Progenitor cell of endocrine pancreas (in vitro differentiated cells): ENCODE measurements at regions not wholly inside any gene's neighbourhood (a gene's known extent, or its start where the extent isn't known, plus 50 kb on each side); places are given as distances from the start of the nearest gene placed in this dataset.
A peak's percentile ranks its signal among the peaks of the same experiment; 100 is the strongest.
"Not testable (repeated sequence)": the region's sequence is repeated elsewhere in the genome, so short reads cannot be mapped to it uniquely, and the experiment has no call there.

Source experiments
- DNase-seq: peaks from one replicate; pipeline ENCODE4 v3.0.0; 2021; ENCODE audit warnings: low spot score; ENCODE audit not compliant: unreplicated experiment
- H3K27ac Mint-ChIP-seq: 2 replicates; pipeline ENCODE4 v1.8.0; 2021; ENCODE audit warnings: mild to moderate bottlenecking, moderate library complexity, mixed read lengths
- H3K27me3 Mint-ChIP-seq: 2 replicates; pipeline ENCODE4 v1.8.0; 2021; ENCODE audit warnings: mixed read lengths
- H3K36me3 Mint-ChIP-seq: 2 replicates; pipeline ENCODE4 v1.8.0; 2022; ENCODE audit warnings: mixed read lengths; ENCODE audit not compliant: insufficient read depth
- H3K4me1 Mint-ChIP-seq: 2 replicates; pipeline ENCODE4 v1.8.0; 2021; ENCODE audit warnings: low read depth, mixed read lengths
- H3K4me3 Mint-ChIP-seq: 2 replicates; pipeline ENCODE4 v1.8.0; 2021; ENCODE audit warnings: low read depth, mild to moderate bottlenecking, moderate library complexity, mixed read lengths
- H3K9me3 Mint-ChIP-seq: 2 replicates; pipeline ENCODE4 v1.8.0; 2021; ENCODE audit warnings: low read depth, mixed read lengths
- TF ChIP-seq, protein P1 (sequence below): fragments of 200-600 bp; sonication (generic); IDR thresholded peaks from one replicate; pipeline ENCODE4 v1.5.0; 2021; ENCODE audit warnings: antibody characterized with exemption, mild to moderate bottlenecking; ENCODE audit not compliant: unreplicated experiment

DNA sequence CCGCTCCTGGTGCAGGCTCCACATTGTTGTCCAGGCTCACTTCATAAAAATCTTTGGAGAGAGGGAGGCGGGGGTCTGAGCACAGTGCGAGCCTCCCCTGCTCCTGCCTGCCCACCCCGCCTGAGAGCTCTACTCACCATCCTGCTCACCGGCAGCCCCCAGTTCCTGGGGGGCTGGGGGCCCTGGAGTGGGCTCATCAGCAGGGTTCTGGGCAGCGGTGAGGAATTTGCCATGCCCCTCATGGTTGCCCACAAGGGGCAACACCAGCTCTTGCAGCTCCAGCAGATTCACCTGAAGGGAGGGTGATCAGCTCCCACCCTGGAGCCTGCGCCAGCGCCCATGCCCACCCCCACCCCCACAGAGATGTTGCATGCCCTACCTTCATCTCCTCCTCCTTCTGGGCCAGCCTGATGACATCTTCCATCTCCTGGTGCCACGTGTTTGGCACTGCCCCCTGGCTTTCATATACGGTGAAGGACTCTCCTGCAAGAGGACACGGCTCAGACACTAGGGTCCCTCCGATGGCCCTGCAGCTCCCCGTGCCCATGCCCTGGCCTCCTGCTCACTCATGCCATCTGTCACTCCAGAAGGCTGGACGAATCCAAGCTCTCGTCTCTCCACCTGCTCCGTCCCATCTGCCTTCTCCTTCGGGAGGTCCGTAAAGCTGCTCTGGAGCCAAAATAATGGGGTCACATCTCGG is 162.1 kb downstream of the TBC1D2B start:
- peaks cover 21% of the 10 kb centered on the region for H3K27me3 Mint-ChIP-seq
- no peaks in the 10 kb centered on the region for H3K9me3 Mint-ChIP-seq
- no peak for DNase-seq
- no peaks in the 10 kb centered on the region for H3K4me1 Mint-ChIP-seq
- H3K36me3 Mint-ChIP-seq: no peaks in the 10 kb centered on the region
- H3K27ac Mint-ChIP-seq: no peak overlapping the region
- TF ChIP-seq, protein P1, sequence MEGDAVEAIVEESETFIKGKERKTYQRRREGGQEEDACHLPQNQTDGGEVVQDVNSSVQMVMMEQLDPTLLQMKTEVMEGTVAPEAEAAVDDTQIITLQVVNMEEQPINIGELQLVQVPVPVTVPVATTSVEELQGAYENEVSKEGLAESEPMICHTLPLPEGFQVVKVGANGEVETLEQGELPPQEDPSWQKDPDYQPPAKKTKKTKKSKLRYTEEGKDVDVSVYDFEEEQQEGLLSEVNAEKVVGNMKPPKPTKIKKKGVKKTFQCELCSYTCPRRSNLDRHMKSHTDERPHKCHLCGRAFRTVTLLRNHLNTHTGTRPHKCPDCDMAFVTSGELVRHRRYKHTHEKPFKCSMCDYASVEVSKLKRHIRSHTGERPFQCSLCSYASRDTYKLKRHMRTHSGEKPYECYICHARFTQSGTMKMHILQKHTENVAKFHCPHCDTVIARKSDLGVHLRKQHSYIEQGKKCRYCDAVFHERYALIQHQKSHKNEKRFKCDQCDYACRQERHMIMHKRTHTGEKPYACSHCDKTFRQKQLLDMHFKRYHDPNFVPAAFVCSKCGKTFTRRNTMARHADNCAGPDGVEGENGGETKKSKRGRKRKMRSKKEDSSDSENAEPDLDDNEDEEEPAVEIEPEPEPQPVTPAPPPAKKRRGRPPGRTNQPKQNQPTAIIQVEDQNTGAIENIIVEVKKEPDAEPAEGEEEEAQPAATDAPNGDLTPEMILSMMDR: no peak
- H3K4me3 Mint-ChIP-seq: no peak overlapping the region

DNA sequence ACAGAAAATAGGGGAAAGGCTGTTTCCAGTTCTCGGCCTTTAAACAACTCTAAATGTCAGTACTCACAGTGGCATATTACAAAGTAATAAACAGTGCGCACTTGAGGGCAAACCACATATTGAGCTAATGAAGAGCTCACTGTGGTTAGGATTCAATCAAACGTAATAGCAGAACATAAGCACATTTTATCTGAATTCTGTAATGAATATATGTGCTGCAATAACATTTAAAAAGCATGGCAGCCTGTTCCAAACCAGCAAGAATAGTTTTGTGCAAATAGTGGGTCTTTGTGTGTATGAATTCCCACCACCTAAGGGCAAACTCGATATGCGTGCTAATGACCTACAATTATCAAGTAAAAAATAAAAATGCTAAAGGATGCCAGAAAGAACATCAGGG is 163.0 kb downstream of the TBC1D2B start:
- not testable (repeated sequence) for H3K4me1 Mint-ChIP-seq, H3K36me3 Mint-ChIP-seq, H3K4me3 Mint-ChIP-seq, H3K9me3 Mint-ChIP-seq, H3K27ac Mint-ChIP-seq, DNase-seq
- H3K27me3 Mint-ChIP-seq: peaks cover 17% of the 10 kb centered on the region

DNA sequence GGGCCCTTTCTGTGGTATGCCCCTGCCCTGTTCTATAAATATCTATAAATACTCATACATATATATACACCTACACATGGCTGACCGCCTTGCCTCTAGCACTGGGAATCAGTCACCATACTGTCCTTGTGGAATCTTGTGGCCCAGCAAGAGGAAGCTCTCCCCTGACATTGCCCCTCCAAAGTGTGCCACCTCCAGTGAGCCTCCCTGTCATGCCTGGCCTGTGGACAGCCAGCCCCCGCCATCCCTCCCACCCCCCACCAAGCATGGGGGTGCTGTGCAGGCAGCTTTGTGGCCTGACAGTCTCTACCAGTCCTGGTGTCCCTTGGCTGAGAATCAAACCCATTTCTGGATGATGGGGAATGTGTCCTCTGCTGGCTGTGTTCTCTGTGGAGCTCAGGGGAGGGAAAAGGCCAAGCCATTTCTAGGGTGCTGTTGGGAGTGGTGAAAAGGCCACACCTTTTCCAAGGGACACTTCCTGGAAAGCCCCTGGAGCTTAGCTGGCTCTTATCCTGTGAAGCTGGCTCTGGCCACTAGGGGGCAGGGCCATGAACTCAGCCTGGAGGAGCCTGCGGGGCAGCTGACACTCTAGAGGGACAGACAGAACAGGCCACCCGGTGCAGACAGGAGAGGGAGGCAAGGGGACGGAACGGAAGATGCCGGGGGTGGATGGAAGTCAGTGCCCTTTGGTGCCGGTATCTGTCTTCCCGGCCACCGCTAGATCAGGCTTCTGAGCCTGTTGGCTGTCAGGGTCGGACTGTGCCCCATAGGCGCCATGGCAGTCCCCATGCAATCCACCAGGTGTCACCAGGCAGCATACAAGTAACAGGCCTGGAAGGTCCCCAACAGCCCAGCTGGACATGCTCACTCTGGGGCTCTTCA is 167.2 kb downstream of the TBC1D2B start:
- peak overlapping the region; percentile 69 for H3K4me3 Mint-ChIP-seq
- H3K27ac Mint-ChIP-seq: peak overlapping the region; percentile 33
- not testable (repeated sequence) for H3K9me3 Mint-ChIP-seq, H3K4me1 Mint-ChIP-seq, H3K36me3 Mint-ChIP-seq
- TF ChIP-seq, protein P1: peak; percentile 61
- DNase-seq: peak; percentile 72
- H3K27me3 Mint-ChIP-seq: peaks cover 14% of the 10 kb centered on the region

DNA sequence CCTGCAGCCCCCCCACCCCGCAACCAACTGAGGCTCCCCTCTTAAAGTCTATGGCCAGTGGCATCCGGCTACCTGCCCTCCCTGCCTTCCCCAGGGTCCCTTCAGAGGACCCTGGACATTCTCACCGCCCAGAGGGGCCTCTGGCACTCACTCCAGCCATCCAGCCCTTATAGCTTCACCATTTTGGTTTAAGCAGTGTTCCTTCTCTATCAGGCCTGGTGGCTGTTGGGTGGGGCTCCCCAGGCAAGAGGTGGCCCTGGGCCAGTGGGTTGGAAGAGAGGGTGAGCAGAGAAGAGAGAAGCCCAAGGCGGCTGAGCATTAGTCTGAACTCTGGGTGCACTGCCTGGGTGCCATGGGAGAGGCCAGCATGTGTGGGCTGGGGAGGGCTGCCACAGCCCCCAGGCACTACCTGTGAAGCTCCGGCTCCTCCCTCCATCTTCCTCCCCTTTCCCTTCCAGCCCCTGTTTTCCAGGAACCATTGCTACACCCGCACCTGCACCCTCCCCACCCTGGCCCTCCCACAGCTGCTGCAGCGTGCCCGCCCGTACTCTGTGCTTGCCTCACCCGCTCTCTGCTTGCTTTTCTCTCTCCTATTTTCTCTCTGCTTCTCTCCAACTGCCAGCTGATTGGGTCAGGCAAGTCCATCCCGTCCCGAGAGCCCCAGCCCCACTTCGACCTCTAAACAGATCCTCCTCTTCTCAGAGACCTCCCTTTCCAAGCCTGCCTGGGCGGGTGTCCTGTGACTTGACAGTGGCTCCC is 168.2 kb downstream of the TBC1D2B start:
- H3K9me3 Mint-ChIP-seq: no peaks in the 10 kb centered on the region
- no peak for DNase-seq
- H3K4me1 Mint-ChIP-seq: no peaks in the 10 kb centered on the region
- H3K27ac Mint-ChIP-seq: no peak overlapping the region
- TF ChIP-seq, protein P1: no peak
- no peak overlapping the region for H3K4me3 Mint-ChIP-seq
- H3K27me3 Mint-ChIP-seq: peaks cover 18% of the 10 kb centered on the region
- H3K36me3 Mint-ChIP-seq: no peaks in the 10 kb centered on the region

DNA sequence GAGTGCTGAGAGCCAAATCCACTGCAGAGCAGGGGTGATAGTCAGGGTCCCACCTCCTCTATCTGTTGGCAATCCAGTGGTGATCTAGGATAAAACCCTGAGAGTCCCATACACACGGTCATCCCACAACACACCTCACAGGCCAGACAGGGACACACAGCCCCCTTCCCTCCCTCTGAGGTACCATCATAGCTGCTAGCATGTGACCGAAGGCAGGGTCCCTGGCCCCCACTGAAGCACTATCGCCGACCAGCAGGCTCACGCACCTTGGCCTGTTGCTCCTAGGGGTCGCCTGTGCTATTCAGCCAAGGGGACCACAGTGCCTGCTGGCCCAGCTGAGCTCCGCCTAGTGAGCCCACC is 168.8 kb downstream of the TBC1D2B start:
- not testable (repeated sequence) for H3K9me3 Mint-ChIP-seq, H3K4me1 Mint-ChIP-seq, H3K4me3 Mint-ChIP-seq, DNase-seq, H3K27ac Mint-ChIP-seq, H3K36me3 Mint-ChIP-seq
- peaks cover 17% of the 10 kb centered on the region for H3K27me3 Mint-ChIP-seq
